HG03066 (cell line): ENCODE measurements at regions not wholly inside any gene's neighbourhood (a gene's known extent, or its start where the extent isn't known, plus 50 kb on each side); places are given as distances from the start of the nearest gene placed in this dataset.
"Not testable (repeated sequence)": the region's sequence is repeated elsewhere in the genome, so short reads cannot be mapped to it uniquely, and the experiment has no call there.

ENCODE experiments used
- ATAC-seq: cut with Tn5 transposase; IDR thresholded peaks from one replicate; pipeline ENCODE4 v1.9.1; 2021; ENCODE audit warnings: low read depth; ENCODE audit not compliant: unreplicated experiment

DNA sequence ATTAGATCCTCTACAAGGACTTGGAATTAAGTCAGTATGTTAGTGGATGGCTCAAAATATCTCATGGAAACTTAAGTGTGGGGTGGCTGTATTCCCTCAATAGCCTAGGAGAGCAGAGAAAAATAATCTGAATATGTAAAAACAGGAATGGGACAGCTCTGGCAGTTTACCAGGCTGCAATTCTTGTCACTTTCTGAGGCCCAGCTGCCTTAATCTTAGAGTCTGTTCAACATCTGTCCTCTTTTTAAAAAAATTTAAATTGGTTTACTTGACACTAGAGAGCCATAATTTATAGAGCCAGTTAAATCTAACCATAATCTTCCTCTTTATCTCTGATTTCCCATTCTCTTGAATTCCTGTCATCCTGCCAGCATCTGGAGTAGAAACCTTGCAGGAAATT is 109.2 kb upstream of the CXCL13 start:
- no peak for ATAC-seq

DNA sequence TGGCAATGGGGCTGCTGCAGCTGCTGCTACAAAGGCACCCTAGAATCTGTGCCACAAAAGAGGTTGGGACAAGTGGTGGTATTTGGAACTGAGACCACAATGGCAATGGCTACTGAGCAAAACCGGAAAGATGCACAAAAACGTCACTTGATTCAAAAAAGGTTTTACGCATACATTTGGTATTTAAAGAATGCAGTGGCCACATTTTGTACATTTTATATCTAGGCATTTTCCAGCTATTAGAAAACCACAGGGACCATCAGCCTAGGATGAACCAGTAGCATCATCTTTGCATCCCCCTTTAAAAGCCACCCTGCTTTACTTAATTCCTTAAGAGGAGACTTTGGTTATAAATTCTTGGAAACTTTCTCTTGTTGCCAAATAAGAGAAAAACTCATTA is 104.8 kb upstream of the CXCL13 start:
- no peak for ATAC-seq

DNA sequence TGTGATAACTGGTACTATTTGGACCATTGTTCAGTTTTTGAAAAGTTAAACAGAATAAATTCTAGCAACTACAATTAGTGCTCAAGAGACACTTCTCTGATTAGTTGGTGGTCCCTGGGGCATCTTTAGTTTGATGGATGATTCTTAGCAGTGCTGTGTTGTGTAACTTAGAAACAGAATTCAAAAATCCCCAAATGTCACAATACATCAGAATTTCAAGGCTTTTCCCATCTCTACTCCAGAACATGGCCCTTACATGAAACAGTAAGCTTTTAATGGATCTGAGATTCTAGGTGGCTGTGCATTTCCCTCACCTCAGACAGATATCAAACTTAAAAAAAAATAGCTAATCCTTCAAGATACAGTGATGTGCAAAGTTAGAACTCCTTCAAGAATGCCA is 104.4 kb upstream of the CXCL13 start:
- no peak for ATAC-seq

DNA sequence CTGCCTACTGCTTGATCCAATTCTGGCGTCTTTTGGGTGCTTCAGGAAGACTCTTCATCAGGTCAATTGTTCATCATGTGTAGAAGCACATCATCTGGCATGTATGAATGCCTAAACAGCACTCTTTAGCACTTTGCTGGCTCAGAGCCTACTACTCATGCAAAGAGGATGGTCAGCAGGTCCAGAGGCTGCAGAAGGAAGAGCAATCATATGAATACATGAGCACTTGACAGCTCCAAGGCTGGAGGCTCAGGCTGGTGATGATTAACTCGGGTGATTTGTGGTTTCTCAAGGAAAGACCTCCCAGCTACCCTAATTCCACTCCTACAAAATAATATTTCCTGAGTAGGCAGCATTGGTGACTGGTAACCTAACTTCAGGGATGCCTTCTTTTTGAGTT is 103.8 kb upstream of the CXCL13 start:
- no peak for ATAC-seq

DNA sequence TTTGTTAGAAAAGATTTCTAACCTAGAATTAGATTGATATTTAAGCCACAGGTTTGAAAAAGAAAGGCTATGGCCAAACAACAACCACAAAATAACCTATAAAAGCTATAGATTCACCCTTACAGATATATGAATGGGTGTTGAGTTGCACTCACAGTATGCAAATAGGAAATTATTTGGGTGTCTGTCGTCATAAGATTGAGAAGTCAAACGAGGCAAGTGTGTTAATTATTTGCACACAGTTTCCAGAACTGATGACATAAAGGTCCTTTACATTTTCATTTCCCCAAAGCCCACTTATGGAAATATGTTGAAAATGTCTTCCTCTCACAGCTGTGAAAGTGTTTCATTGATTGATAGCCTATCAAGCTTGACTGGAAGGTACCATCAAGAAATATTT is 101.2 kb upstream of the CXCL13 start:
- ATAC-seq, result no peak

DNA sequence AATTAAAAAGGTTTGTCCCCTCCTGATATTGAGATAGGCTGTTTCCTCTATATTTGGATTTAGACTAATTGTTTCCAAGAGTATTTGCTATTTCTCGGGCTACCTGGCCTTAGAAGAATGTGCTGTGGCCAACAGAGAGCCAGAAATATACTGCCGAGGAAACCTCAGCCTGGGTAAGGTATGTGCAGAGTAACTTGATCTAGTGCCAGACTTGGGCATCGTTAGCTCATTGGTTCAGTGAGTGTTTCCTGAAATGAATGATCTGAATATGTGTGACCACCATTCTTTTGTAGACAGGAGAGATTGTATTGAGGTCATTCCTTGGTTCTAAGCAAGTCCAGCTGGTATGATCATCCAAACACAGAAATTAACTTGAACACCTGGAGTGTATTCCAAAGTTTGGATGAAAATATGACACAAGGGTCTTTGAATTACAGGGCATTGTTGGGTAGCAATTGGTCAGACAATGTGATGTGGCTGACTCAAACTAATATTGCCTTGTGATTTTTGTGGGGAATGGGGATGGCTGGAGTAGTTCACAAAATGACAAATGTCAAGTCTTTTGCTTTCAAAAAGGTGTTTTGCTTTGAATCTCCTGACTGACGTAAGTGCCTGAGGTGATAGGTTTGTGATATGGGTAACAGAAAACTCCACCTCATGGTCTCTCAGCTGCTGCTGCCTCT is 100.2 kb upstream of the CXCL13 start:
- no peak for ATAC-seq

DNA sequence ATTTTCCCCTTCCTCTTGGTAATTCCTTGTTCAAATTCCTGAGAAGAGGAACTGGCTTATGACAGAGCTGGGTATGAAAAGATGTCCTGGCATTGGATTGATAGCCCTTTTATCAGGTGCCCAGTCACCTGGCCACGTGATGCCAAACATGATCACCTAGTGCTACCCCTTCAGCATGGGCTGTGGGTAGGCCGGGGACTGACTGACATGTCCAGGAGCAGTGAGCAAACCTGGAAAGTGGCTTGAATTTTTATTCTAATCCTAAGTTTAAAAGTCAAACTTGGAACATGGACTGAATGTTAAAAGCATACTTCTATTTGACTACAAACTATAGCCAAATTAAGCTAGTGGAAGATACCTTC is 99.7 kb upstream of the CXCL13 start:
- no peak for ATAC-seq

DNA sequence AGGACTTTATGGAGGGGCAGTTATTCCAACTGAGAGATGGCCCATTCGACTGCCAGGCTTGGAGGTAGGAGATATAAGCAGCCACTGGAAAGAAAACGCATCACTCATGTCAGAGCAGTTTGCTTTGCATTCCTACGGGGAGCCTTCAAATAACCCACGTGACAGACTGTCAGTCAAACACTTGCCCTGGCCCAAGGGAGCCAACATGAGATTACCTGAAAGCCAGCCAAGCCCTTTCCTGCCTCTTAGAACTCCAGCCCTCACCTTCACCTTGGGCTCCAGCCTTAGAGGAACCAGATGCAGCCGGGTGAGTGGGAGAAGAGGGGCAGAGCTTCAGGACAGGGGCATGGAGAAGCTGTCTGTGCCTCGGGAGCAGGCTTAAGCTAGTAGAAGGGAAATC is 95.3 kb upstream of the CXCL13 start:
- ATAC-seq, result no peak

DNA sequence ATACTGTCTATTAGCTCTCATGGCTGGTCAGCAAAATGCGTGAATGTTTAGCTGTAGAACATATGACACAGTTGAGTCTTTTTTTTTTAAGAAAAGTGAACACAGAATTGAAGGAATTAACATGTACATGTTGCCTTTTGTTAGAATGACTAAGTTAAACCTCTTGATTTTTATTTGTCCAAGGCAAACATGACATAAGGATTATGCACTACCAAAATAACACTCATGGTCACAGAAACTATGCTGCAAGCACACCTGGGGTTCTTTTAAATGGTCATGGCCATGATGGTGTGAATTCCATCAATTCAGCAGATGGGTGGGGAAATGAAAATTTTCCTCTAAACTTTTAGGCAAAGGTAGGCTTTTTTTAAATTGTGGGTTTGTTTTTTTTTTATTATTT is 80.1 kb upstream of the CXCL13 start:
- no peak for ATAC-seq

DNA sequence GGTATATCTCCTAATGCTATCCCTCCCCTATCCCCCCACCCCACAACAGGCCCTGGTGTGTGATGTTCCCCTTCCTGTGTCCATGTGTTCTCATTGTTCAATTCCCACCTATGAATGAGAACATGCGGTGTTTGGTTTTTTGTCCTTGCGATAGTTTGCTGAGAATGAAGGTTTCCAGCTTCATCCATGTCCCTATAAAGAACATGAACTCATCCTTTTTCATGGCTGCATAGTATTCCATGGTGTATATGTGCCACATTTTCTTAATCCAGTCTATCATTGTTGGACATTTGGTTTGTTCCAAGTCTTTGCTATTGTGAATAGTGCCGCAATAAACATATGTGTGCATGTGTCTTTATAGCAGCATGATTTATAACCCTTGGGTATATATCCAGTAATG is 77.7 kb upstream of the CXCL13 start:
- not testable (repeated sequence) for ATAC-seq

DNA sequence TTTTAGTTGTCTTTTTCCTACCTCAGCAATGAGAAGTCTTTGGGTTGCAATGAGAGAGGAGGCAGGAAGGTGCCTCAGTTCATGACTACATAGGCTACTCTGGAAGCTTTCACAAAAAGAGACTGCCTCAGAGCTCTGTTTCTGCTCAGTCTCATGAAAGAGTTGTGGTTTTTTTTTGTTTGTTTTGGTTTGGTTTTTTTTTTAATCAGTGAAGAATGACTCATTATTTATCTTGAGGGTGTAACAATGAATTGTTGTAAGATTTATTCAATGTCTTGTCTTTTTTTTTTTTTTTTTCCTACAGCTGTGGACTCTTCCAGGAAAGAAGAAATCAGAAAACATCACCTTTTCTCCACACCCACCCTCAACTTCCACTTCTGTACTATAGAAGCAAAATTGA is 67.5 kb upstream of the CXCL13 start:
- no peak for ATAC-seq

DNA sequence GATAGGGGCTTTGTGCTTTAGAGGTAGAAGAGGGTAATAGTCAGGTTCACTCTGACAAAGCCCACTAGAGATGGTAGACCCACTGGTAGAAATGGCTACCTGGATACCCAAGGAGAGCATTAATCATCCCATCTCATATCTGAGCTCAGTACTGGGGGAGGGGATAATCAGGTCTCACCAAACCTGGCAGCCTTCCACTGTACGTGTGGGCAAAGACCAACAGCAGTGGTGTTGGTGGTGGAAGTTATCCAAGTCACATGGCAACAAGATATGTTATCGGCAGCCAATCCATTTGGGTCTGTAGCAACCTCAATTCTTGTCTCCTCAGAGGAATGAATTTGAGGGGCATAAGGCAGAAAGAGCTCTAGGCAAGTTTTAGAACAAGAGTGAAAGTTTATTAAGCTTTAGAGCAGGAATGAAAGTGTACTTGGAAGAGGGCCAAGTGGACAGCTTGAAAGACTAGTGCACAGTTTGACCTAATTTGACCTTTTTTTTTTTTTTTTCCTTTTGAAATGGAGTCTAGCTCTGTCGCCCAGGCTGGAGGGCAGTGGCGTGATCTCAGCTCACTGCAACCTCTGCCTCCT is 67.0 kb upstream of the CXCL13 start:
- ATAC-seq, result no peak
